MM.1S (cell line): ENCODE measurements at regions not wholly inside any gene's neighbourhood (a gene's known extent, or its start where the extent isn't known, plus 50 kb on each side); places are given as distances from the start of the nearest gene placed in this dataset.

Source experiments
- EZH2 ChIP-seq: fragments of 300-600 bp; sonication (generic); optimal IDR thresholded peaks from 2 replicates; pipeline ENCODE3; 2017; ENCODE audit warnings: low read depth, mild to moderate bottlenecking, antibody characterized with exemption, low read length, mixed read lengths
- EZH2phosphoT487 ChIP-seq: fragments of 300-600 bp; sonication (generic); IDR thresholded peaks from 2 replicates; pipeline ENCODE4 v1.6.1; 2018; ENCODE audit warnings: antibody characterized with exemption, low read length

GRCh38 chr10:107739951-107740350 lies 575.4 kb upstream of the SORCS1 start:
- TF ChIP-seq EZH2 (no peak), EZH2phosphoT487 (no peak)
